PFSK-1 (cell line): ENCODE measurements at regions not wholly inside any gene's neighbourhood (a gene's known extent, or its start where the extent isn't known, plus 50 kb on each side); places are given as distances from the start of the nearest gene placed in this dataset.

Experiments
- POLR2AphosphoS5 ChIP-seq: IDR thresholded peaks from 2 replicates; pipeline ENCODE4 v1.6.1; 2012; ENCODE audit warnings: low read depth, mild to moderate bottlenecking, control low read depth, low read length, moderate library complexity
- REST ChIP-seq, 2 experiments: IDR thresholded peaks; 2 replicates each; pipeline versions ENCODE4 v1.6.1 to v1.8.0; 2011 to 2012; ENCODE audit warnings: low read depth in 2 of 2, low read length in 2 of 2, control low read depth in 1 of 2, inconsistent platforms in 1 of 2, mild to moderate bottlenecking in 1 of 2, moderate library complexity in 1 of 2; ENCODE audit not compliant: insufficient read depth in 1 of 2
- TAF1 ChIP-seq: IDR thresholded peaks from 2 replicates; pipeline ENCODE4 v1.6.1; 2012; ENCODE audit warnings: low read length, control low read depth, borderline replicate concordance; ENCODE audit not compliant: insufficient read depth

- no peak for TF ChIP-seq REST (IDR thresholded peaks at IDR 0.05; ENCODE audit: insufficient read depth in 1 of 2, low read depth in 2 of 2, low read length in 2 of 2)
- no peak for TF ChIP-seq POLR2AphosphoS5
- no peak for TF ChIP-seq TAF1
Measured at GRCh38 chr2:145729481-145729880, 1209.6 kb upstream of the ZEB2 start.
